ENCODE measurements at regions not wholly inside any gene's neighbourhood (a gene's known extent, or its start where the extent isn't known, plus 50 kb on each side); places are given as distances from the start of the nearest gene placed in this dataset.

DNA sequence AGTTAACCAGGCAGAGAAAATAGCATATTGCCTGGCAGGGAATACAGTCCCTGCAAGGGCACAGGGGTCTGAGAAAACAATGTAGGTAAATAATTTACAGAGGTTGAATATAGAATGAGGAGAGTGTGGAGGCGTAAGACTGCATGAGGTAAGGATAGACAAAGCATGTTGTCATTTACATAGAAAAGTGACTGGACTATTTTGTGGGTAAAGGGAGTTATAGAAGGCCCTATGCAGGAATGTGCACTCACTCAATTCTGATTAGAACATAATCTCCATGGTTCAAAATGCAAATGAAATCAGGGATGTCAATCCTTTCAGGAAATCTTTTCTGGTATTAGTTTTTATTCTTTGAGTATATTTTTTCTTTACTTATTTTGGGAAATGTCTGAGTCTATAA is 285.7 kb upstream of the SALL1 start:
- Histone ChIP-seq H4K20me1 (ENCODE audit: insufficient read depth, low read length) (no peaks in the 10 kb centered on the region), H2AFZ (ENCODE audit: low read length) (no peak overlapping the region), H3K36me3 (ENCODE audit: insufficient read depth, low read length) (no peaks in the 10 kb centered on the region), H3K9me2 (ENCODE audit: insufficient read depth, low read length) (no peaks in the 10 kb centered on the region), H3K4me3 (ENCODE audit: low read depth, low read length, poor library complexity, severe bottlenecking) (no peak overlapping the region), H3K27ac (ENCODE audit: low read depth, low read length, poor library complexity, severe bottlenecking) (no peak overlapping the region), H3K4me1 (ENCODE audit: insufficient read depth, low read length, poor library complexity, severe bottlenecking) (no peaks in the 10 kb centered on the region), H3K9me3 (ENCODE audit: low read length) (no peaks in the 10 kb centered on the region), H3K79me2 (ENCODE audit: insufficient read depth, low read depth, low read length) (no peaks in the 10 kb centered on the region), H3K4me2 (ENCODE audit: low read length) (no peak overlapping the region)
- DNase-seq (ENCODE audit: low spot score) = no peak
- intact Hi-C loops (cut with micrococcal nuclease; ENCODE audit: unreplicated experiment) = no loop called here
- no TSS peak for BruUV-seq (replicated peaks)
- ChIA-PET POLR2A (interaction anchor here (0.6 kb wide), 1 partner anchor 10 kb away, joined by 3 read pairs; no protein-coding TSS in a partner anchor), CTCF (ENCODE audit: unreplicated experiment) (no interaction called here)
- TF ChIP-seq, protein P1, sequence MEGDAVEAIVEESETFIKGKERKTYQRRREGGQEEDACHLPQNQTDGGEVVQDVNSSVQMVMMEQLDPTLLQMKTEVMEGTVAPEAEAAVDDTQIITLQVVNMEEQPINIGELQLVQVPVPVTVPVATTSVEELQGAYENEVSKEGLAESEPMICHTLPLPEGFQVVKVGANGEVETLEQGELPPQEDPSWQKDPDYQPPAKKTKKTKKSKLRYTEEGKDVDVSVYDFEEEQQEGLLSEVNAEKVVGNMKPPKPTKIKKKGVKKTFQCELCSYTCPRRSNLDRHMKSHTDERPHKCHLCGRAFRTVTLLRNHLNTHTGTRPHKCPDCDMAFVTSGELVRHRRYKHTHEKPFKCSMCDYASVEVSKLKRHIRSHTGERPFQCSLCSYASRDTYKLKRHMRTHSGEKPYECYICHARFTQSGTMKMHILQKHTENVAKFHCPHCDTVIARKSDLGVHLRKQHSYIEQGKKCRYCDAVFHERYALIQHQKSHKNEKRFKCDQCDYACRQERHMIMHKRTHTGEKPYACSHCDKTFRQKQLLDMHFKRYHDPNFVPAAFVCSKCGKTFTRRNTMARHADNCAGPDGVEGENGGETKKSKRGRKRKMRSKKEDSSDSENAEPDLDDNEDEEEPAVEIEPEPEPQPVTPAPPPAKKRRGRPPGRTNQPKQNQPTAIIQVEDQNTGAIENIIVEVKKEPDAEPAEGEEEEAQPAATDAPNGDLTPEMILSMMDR (conservative IDR thresholded peaks at IDR 0.05; ENCODE audit: low read length) = no peak
- TF ChIP-seq EZH2phosphoT487 (IDR thresholded peaks at IDR 0.05; ENCODE audit: borderline replicate concordance, low read depth, low read length) = no peak

DNA sequence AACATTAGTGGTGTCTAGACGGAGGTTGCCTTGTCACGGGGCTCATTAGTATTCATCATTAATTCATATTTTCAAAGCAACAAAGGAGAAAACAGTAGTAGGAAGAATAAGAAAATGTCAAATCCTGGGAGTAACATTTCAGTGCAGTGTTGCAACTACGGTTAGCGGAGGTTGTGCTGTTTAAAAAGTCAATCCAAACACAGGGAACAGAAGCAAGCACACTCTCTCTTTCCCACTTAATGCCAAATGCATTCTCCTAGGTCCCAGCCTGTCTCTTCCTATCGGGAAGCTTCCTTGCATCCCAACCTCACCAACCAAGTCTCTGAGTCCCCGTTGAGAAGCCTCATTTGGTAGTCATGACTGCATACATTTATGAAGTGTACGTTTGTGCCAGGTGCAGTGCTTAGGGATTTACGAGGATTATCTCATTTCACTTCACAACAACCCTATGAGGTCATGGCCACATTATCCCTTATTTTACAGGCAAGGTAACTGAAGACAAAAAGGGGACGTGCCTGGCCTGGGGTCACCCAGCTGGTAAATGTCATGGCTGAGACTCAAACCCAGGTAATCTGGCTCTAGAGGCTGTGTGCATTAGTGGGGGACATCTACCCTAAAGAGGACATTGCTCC is 283.6 kb upstream of the SALL1 start:
- intact Hi-C loops (cut with micrococcal nuclease; ENCODE audit: unreplicated experiment) = no loop called here
- DNase-seq (ENCODE audit: low spot score) = no peak
- Histone ChIP-seq H3K4me2 (ENCODE audit: low read length) (no peak overlapping the region), H3K79me2 (ENCODE audit: insufficient read depth, low read depth, low read length) (no peaks in the 10 kb centered on the region), H3K9me3 (ENCODE audit: low read length) (no peaks in the 10 kb centered on the region), H2AFZ (ENCODE audit: low read length) (no peak overlapping the region), H3K27ac (ENCODE audit: low read depth, low read length, poor library complexity, severe bottlenecking) (no peak overlapping the region), H3K4me3 (ENCODE audit: low read depth, low read length, poor library complexity, severe bottlenecking) (no peak overlapping the region), H3K4me1 (ENCODE audit: insufficient read depth, low read length, poor library complexity, severe bottlenecking) (no peaks in the 10 kb centered on the region), H3K9me2 (ENCODE audit: insufficient read depth, low read length) (no peaks in the 10 kb centered on the region), H3K36me3 (ENCODE audit: insufficient read depth, low read length) (no peaks in the 10 kb centered on the region), H4K20me1 (ENCODE audit: insufficient read depth, low read length) (no peaks in the 10 kb centered on the region)
- CTCF ChIA-PET (ENCODE audit: unreplicated experiment) = no interaction called here
- no peak for TF ChIP-seq EZH2phosphoT487 (IDR thresholded peaks at IDR 0.05; ENCODE audit: borderline replicate concordance, low read depth, low read length)
- POLR2A ChIA-PET = no interaction called here
- BruUV-seq (replicated peaks) = no TSS peak

DNA sequence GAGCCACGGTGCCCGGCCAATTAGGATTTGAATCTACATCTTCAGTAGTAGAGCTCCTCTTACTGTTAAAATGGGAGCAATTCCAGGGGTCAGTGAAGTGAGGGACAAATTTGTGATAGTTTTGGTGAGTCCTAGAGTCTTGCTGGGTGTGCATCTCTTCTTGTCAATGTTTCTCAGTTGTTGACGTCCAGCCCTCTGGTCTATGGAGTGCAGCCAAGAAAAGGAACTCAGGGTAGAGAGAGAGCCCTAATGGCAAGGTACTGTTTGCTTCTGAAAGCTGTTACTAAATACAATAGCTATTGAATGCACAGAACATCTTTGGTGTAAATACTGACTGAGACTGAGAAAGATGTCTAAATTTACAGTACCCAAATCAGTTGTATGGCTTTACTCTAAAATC is 282.5 kb upstream of the SALL1 start:
- intact Hi-C loops (cut with micrococcal nuclease; ENCODE audit: unreplicated experiment) = no loop called here
- ChIA-PET CTCF (ENCODE audit: unreplicated experiment) (interaction anchor here (0.5 kb wide), 1 partner anchor 473 kb away, joined by 3 read pairs; no protein-coding TSS in a partner anchor), POLR2A (no interaction called here)
- TF ChIP-seq, protein P1 (conservative IDR thresholded peaks at IDR 0.05; ENCODE audit: low read length) = no peak
- no peak for TF ChIP-seq EZH2phosphoT487 (IDR thresholded peaks at IDR 0.05; ENCODE audit: borderline replicate concordance, low read depth, low read length)
- H3K4me3 ChIP-seq (ENCODE audit: low read depth, low read length, poor library complexity, severe bottlenecking) = no peak overlapping the region
- no peaks in the 10 kb centered on the region for H3K79me2 ChIP-seq (ENCODE audit: insufficient read depth, low read depth, low read length)
- BruUV-seq (replicated peaks) = no TSS peak
- no peak overlapping the region for H2AFZ ChIP-seq (ENCODE audit: low read length)
- no peaks in the 10 kb centered on the region for H3K4me1 ChIP-seq (ENCODE audit: insufficient read depth, low read length, poor library complexity, severe bottlenecking)
- no peak overlapping the region for H3K27ac ChIP-seq (ENCODE audit: low read depth, low read length, poor library complexity, severe bottlenecking)
- H3K4me2 ChIP-seq (ENCODE audit: low read length) = no peak overlapping the region
- H3K9me2 ChIP-seq (ENCODE audit: insufficient read depth, low read length) = no peaks in the 10 kb centered on the region
- H4K20me1 ChIP-seq (ENCODE audit: insufficient read depth, low read length) = no peaks in the 10 kb centered on the region
- no peaks in the 10 kb centered on the region for H3K36me3 ChIP-seq (ENCODE audit: insufficient read depth, low read length)
- DNase-seq (ENCODE audit: low spot score) = no peak
- no peaks in the 10 kb centered on the region for H3K9me3 ChIP-seq (ENCODE audit: low read length)

Measured in OCI-LY7 (cell line).